Upper lobe of left lung (tissue), 4 donors: ENCODE measurements at regions not wholly inside any gene's neighbourhood (a gene's known extent, or its start where the extent isn't known, plus 50 kb on each side); places are given as distances from the start of the nearest gene placed in this dataset.

Experiments used
- CTCF ChIP-seq, 6 experiments: fragments of 450-650 bp in 4 of 6; fragments of 200-600 bp in 2 of 6; sonication (generic) in 2 of 6; IDR thresholded peaks; one replicate each; pipeline ENCODE4 v1.5.1; 2016 to 2019; ENCODE audit warnings: antibody characterized with exemption in 6 of 6
- EP300 ChIP-seq, 4 donors: sonication (generic); formaldehyde crosslinking; IDR thresholded peaks; one replicate each; pipeline ENCODE4 v1.5.1; 2017; ENCODE audit warnings: antibody characterized with exemption in 4 of 4, control low read depth in 2 of 4

- TF ChIP-seq CTCF (IDR thresholded peaks at IDR 0.05), result no peak
- TF ChIP-seq EP300 (IDR thresholded peaks at IDR 0.05), result no peak
These were observed 144.4 kb upstream of the EXOC2 start for GRCh38 chr6:837380-837779.
